ENCODE measurements at regions not wholly inside any gene's neighbourhood (a gene's known extent, or its start where the extent isn't known, plus 50 kb on each side); places are given as distances from the start of the nearest gene placed in this dataset.

DNA sequence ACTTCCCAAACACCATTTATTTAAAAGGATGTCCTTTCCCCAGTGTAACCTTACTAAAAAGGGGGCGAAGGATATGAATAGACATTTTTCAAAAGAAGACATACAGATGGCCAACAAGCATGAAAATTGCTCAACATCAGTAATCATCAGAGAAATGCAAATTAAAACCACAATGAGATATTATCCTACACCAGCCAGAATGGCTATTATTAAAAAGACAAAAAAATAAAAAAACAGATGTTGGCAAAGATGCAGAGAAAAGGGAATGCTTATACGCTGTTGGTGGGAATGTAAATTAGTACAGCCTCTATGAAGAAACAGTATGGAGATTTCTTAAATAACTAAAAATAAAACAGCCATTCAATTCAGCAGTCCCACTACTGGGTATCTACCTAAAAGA is 142.3 kb upstream of the NT5C1B start:
- no peak for DNase-seq (ENCODE audit: low spot score)

DNA sequence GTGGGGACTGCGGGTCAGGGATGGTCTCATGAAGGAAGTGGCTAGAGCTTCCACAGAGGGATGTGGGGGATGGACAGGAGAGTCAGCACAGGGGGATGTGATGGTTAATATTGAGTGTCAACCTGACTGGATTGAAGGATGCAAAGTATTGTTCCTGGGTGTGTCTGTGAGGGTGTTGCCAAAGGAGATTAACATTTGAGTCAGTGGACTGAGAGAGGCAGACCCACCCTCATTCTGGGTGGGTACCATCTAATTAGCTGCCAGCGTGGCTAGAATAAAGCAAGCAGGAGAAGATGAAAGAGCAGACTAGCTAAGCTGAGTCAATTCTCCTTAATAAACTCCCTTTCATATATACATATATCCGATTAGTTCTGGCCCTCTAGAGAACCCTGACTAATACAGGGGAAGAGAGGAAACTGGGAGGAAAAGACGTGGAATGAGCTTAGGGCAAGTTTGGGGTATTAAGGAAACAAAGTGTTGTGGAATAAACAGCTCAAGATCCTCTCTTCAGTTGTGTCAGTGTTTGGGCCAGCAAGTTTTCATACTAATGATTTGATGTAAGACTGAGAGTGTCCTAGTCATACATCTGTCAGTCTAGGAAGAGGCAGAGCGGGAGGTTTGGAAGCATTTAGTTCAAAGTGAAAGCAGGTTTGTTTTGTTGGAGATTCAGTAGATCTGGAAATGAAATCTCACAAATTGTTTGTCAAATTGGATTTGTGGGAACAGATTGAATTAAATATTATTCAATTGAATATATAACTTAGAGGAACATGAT is 135.2 kb upstream of the NT5C1B start:
- DNase-seq (ENCODE audit: low spot score) = no peak

DNA sequence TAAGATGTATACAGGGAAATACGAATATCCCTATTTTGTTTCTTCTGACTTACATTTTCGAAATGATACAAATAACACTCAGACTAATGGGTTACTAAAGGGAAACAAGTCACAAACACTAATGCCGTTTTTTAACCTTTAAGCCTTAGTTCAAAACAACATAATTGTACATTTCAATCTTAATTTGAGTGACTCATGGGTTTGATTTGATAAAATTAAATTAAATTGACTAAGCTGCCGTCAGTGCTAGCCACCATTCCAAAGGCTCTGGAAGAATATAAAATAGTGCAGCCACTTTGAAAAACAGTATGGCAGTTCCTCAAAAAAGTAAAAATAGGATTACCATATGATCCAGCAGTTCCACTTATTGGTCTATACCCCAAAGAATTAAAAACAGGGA is 133.8 kb upstream of the NT5C1B start:
- no peak for DNase-seq (ENCODE audit: low spot score)

DNA sequence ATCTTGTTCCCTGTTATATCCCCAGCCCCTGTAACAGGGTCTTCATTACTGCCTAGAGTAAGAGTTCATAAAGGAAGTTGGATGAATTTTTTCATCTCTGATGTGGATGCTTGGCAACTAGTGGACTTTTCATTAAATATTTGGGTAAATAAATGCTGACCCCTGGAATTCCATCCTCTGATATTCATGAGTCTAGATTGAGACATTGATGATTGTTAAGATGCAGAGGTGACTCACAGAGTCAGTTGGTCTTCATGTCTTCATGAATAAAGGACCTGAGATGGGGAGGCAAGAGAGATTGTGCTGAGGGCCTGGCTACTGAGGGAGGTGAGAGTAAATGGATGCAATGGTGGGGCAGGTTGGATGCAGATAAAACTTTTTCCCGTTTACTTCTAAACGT is 132.7 kb upstream of the NT5C1B start:
- DNase-seq (ENCODE audit: low spot score) = no peak

- no peak for DNase-seq (ENCODE audit: low spot score)
Observed at GRCh38 chr2:18721038-18721922, 131.9 kb upstream of the NT5C1B start.

DNA sequence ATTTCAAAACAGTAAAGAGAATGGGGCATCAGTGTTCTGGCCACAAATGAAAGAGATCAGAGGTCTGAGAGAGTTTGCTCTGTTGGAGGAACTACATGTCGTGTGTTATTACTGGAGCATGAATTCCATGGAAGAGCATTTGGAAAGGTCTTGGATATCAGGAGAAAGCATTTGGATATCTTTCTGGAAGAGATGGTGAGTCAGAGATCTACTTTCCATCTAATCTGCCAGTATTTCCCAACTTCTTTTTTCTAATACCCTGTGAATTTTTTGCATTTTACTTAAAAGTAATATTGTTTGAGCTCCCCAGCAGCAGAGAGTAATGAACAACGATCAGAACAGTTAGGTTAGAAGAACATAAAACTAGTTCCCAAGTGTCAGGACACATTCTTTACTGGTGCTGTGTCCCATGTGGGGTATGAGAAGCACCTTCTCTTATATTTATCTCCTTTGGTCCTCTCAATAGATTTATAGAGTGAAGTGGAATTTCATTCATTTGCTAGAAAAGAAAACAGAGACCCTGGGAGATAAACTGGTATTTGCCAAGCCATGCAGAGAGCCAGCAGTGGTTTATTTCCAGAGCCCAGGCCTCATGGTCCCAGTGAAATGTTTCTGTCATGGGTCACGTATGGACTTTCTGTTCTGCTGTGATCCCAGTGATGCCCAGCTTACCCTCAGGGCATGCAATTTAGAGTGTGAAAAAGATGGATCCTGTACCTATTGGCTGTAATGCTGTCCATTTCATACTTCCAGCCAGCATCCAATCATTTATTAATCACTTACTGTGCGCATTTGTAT is 130.8 kb upstream of the NT5C1B start:
- DNase-seq (ENCODE audit: low spot score) = no peak

- DNase-seq (ENCODE audit: low spot score) = no peak
Observed at GRCh38 chr2:18708203-18708715, 118.9 kb upstream of the NT5C1B start.

DNA sequence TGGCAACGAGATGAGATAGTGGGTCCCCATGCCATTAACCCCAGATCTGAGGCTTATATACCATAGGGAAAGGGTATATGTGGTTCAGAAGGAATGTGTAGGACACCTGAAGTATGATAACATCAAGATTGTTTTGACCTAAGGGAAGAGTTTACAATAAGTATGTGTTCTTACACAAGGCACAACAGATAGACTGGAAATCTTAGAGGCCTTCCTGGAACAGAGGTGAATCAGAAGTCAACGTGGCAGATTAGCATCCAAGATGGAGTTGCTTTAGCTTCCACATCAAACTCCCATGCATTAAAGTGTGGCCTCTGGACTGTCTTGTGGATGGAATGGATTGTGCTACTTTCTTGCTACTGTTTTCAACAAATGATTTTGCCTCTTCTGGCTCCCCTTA is 116.6 kb upstream of the NT5C1B start:
- DNase-seq (ENCODE audit: low spot score) = no peak

DNA sequence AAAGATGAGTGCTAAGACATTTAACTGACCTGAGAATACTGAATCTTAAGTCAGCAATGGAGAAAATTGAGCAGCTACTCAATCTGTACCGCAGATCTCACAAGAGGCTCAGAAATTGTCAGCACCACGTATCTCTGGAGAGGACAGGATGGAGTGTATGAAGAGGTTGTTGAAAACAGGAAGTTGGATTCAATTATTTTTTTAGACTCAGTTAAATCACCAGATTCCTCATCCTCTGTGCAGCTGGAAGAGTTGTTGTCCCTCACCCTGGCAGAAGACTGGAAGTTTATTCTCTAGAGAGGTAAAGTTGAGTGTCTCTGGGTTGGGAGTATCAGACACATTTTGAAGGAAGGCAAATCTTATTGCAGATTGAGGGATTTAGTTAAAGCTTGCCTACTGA is 114.9 kb upstream of the NT5C1B start:
- DNase-seq (ENCODE audit: low spot score) = no peak

GRCh38 chr2:18703555-18703954 is 114.2 kb upstream of the NT5C1B start:
- no peak for DNase-seq (ENCODE audit: low spot score)

GRCh38 chr2:18701981-18702380 is 112.6 kb upstream of the NT5C1B start:
- no peak for DNase-seq (ENCODE audit: low spot score)

- DNase-seq (ENCODE audit: low spot score) = no peak
Observed at GRCh38 chr2:18701546-18701945, 112.2 kb upstream of the NT5C1B start.

DNA sequence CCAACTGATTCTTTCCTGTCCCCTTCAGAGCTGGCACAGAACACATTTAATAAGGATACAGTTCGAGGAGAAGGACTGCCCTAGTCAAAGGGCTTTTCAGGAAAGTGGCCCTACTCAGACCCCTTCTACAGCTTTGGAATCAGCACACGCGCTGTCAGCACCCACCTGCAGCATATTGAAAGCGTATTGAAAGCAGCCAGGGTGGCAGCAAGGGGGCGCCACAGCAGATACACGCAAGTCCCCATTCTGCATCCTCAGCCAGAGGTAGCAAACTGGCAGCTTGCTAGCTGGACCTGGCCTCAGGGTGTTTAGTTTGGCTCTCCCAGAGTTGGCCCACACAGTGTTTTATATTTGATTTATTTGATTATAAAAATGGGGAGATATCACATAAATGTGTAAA is 101.0 kb upstream of the NT5C1B start:
- no peak for DNase-seq (ENCODE audit: low spot score)

GRCh38 chr2:18684206-18685038 is 95.1 kb upstream of the NT5C1B start:
- DNase-seq (ENCODE audit: low spot score) = no peak

GRCh38 chr2:18682681-18683080 is 93.3 kb upstream of the NT5C1B start:
- no peak for DNase-seq (ENCODE audit: low spot score)

DNA sequence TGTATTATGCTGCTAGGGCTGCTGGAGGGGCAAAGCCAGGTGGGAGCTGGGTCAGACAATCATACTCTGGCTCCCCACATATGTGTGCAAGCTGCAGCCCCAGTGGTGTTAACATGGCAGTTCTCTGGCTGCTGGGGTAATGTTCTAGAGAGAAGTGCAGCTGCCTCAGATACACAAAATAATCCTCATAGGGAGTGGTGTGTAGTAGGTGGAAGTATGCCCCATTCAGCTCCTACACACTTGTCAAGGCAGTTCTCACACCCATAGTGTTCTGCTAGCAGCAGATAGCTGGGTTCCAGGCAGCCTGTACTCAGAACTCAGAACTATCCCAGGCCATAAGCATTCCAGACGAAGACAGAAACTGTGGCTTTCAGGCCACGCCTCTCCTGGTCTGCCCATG is 87.9 kb upstream of the NT5C1B start:
- DNase-seq (ENCODE audit: low spot score) = no peak

GRCh38 chr2:18674309-18674708 is 84.9 kb upstream of the NT5C1B start:
- no peak for DNase-seq (ENCODE audit: low spot score)

DNA sequence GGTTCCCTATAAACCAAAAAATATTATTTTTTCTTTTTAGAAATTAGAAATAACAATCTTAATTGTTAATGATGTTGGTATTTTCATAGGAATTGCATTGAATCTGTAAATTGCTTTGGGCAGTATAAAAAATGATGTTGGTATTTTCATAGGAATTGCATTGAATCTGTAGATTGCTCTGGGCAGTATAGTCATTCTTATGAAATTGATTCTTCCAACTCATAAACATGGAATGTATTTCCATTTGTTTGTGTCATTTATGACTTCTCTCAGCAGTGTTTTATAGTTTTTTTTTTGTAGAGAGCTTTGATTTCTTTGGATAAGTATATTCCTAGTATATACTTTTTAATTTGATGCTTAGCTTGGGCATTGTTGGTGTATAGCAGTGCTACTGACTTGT is 82.0 kb upstream of the NT5C1B start:
- no peak for DNase-seq (ENCODE audit: low spot score)

- no peak for DNase-seq (ENCODE audit: low spot score)
Observed at GRCh38 chr2:18668221-18668620, 78.9 kb upstream of the NT5C1B start.

- DNase-seq (ENCODE audit: low spot score) = no peak
Observed at GRCh38 chr2:18664421-18664820, 75.1 kb upstream of the NT5C1B start.

GRCh38 chr2:18663861-18664260 is 74.5 kb upstream of the NT5C1B start:
- DNase-seq (ENCODE audit: low spot score) = no peak
